ENCODE measurements at regions not wholly inside any gene's neighbourhood (a gene's known extent, or its start where the extent isn't known, plus 50 kb on each side); places are given as distances from the start of the nearest gene placed in this dataset.
"Not testable (repeated sequence)": the region's sequence is repeated elsewhere in the genome, so short reads cannot be mapped to it uniquely, and the experiment has no call there.

GRCh38 chr1:172929006-172929405 is 121.7 kb downstream of the TNFSF18 start:
- Histone ChIP-seq H3K4me3 (ENCODE audit: low read depth, low read length) (no peak overlapping the region), H3K4me1 (ENCODE audit: insufficient read depth) (no peaks in the 10 kb centered on the region), H3K27ac (ENCODE audit: low read depth) (no peak overlapping the region), H3K36me3 (ENCODE audit: insufficient read depth) (no peaks in the 10 kb centered on the region)
- WGBS = 32% methylated on average over 2 of the region's 2 CpGs
- no peak for DNase-seq (ENCODE audit: extremely low spot score)

DNA sequence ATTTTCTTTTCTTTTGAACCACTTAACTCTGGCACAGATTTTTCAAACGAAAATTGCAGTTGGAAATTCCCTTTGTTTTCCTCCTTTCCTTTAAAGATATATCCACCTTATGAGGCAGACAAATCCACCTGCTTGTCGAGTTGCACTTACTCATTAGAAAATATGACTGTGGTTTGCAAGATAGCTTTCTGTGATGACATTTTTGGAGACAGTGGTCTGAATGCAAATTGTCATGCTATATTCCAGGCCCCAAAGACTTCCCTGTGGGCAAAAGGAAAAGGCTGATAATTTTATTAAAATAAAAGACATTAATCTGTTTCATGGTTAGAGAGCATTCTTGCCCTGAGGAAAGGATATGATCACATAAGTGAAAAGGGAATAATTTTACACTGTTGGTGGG is 120.6 kb downstream of the TNFSF18 start:
- Histone ChIP-seq H3K27ac (ENCODE audit: low read depth) (no peak overlapping the region), H3K4me1 (ENCODE audit: insufficient read depth) (no peaks in the 10 kb centered on the region), H3K4me3 (ENCODE audit: low read depth, low read length) (no peak overlapping the region), H3K36me3 (ENCODE audit: insufficient read depth) (no peaks in the 10 kb centered on the region)
- WGBS = 64% methylated on average over 2 of the region's 2 CpGs
- no peak for DNase-seq (ENCODE audit: extremely low spot score)

DNA sequence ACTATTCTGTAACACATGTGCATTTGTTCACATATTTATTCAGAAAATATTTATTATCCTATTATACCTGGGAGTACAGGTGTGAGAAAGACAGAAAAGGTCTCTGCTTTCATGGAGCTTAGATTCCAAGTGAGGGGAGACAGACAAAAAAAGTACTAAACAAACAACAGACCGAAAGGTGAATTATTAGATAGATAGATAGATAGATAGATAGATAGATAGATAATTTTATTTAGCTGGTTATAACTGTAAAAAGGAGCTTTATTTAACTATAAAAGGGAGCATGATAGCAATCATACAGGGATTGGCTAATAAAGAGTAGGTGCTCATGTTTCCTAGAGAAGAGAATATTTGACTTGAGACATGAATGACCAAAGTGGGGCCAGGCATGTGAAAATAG is 119.4 kb downstream of the TNFSF18 start:
- Histone ChIP-seq H3K27ac (ENCODE audit: low read depth) (no peak overlapping the region), H3K36me3 (ENCODE audit: insufficient read depth) (no peaks in the 10 kb centered on the region), H3K4me1 (ENCODE audit: insufficient read depth) (no peaks in the 10 kb centered on the region), H3K4me3 (ENCODE audit: low read depth, low read length) (no peak overlapping the region)
- WGBS = 96% methylated on average over 1 of the region's 1 CpG
- no peak for DNase-seq (ENCODE audit: extremely low spot score)

- Histone ChIP-seq H3K4me3 (ENCODE audit: low read depth, low read length) (no peak overlapping the region), H3K27ac (ENCODE audit: low read depth) (no peak overlapping the region), H3K36me3 (ENCODE audit: insufficient read depth) (no peaks in the 10 kb centered on the region), H3K4me1 (ENCODE audit: insufficient read depth) (no peaks in the 10 kb centered on the region)
- DNase-seq (ENCODE audit: extremely low spot score) = no peak
- 85% methylated on average over 4 of the region's 4 CpGs for WGBS
Observed at GRCh38 chr1:172931761-172932160, 119.0 kb downstream of the TNFSF18 start.

DNA sequence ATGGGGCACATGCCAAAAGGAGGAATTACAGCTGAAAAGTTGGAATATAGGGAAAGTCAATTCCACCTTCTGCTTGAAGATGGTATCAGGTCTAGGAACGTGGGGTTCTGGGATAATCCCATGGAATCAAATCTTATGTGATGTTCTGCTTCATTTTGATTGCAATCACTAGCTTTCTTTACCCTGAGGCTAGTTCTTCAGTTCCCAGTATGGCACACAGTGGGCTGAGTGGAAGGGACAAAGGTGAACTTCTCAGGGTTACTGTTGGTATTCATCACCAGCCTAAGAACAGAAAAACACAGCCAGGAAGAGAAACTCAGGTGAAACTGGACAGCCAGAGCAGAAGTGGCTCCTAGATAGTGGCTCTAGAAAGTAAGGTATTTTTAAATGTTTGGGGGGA is 117.8 kb downstream of the TNFSF18 start:
- Histone ChIP-seq H3K27ac (ENCODE audit: low read depth) (no peak overlapping the region), H3K36me3 (ENCODE audit: insufficient read depth) (no peaks in the 10 kb centered on the region), H3K4me3 (ENCODE audit: low read depth, low read length) (no peak overlapping the region), H3K4me1 (ENCODE audit: insufficient read depth) (no peaks in the 10 kb centered on the region)
- no peak for DNase-seq (ENCODE audit: extremely low spot score)
- 85% methylated on average over 1 of the region's 1 CpG for WGBS

DNA sequence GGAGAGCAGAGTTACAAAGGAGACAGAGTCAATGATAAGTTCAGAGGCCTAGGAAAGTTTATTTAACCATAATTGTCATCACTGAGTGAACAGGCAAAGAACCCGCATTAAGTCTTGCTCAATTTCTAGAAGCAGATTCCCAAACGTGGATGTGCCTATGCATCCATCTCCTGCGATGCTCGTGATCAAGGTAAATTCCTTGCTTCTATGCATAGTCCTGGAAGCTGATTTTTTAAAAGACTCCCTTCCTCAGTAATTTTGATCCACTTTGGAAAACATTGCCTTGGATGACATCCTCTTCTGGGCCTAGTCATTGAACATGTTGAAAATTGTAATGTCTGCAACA is 116.4 kb downstream of the TNFSF18 start:
- Histone ChIP-seq H3K4me1 (ENCODE audit: insufficient read depth) (no peaks in the 10 kb centered on the region), H3K36me3 (ENCODE audit: insufficient read depth) (no peaks in the 10 kb centered on the region), H3K27ac (ENCODE audit: low read depth) (peak overlapping the region; percentile 80), H3K4me3 (ENCODE audit: low read depth, low read length) (no peak overlapping the region)
- no peak for DNase-seq (ENCODE audit: extremely low spot score)
- 53% methylated on average over 4 of the region's 4 CpGs for WGBS

DNA sequence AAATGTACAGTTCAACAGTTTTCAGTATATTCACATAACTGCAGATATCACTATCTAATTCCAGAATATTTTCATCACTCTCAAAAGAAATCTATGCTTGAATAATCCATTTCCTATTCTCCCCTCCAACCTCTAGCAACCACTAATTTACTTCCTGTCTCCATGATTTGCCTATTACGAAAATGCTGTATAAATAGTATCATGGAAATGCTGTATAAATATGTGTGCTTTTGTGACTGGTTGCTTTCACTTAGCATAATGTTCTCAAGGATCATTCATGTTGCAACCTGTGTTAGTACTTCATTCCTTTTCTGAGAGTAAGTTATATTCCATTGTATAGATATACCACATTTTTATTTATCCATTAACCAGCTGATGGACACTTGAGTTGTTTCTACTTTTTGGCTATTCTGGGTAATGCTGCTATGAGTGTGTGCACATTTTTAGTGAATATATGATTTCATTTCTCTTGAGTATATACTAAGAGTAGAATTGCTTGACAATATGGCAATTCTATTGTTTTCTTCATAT is 115.6 kb downstream of the TNFSF18 start:
- Histone ChIP-seq H3K36me3 (ENCODE audit: insufficient read depth) (no peaks in the 10 kb centered on the region), H3K4me3 (ENCODE audit: low read depth, low read length) (no peak overlapping the region), H3K27ac (ENCODE audit: low read depth) (no peak overlapping the region), H3K4me1 (ENCODE audit: insufficient read depth) (no peaks in the 10 kb centered on the region)
- no peak for DNase-seq (ENCODE audit: extremely low spot score)
- WGBS = 82% methylated on average over 1 of the region's 1 CpG

DNA sequence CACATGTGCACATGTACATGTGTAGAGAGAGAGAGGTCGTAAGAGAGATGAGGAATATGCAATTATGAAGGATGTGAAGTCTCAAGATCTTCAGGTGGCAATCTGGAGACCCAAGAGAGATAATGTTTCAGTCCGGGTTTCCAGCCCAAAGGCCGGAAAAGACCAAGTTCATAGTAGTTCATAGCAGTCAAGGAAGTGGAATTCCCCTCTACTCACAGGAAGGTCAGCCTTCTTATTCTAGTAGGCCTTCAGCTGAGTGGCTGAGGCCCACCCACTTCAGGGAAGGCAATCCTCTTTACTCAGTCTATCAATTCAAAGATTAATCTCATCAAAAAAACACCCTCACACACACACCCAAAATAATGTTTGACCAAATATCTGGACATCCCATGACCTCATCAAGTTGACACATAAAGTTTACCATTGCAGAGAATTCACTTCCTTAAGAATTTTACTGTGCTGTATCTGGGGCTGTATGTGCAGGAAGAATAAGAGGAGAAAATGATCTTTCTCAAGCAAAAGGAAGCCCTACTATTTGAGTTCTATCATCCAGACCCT is 114.6 kb downstream of the TNFSF18 start:
- 94% methylated on average over 3 of the region's 3 CpGs for WGBS
- no peak overlapping the region for H3K27ac ChIP-seq (ENCODE audit: low read depth)
- no peak for DNase-seq (ENCODE audit: extremely low spot score)

GRCh38 chr1:172938681-172939080 is 112.1 kb downstream of the TNFSF18 start:
- Histone ChIP-seq H3K27ac (ENCODE audit: low read depth) (no peak overlapping the region), H3K4me1 (ENCODE audit: insufficient read depth) (no peaks in the 10 kb centered on the region), H3K36me3 (ENCODE audit: insufficient read depth) (no peaks in the 10 kb centered on the region), H3K4me3 (ENCODE audit: low read depth, low read length) (no peak overlapping the region)
- no peak for DNase-seq (ENCODE audit: extremely low spot score)

More for the DNA sequence above, 114.6 kb downstream of the TNFSF18 start:
- Histone ChIP-seq H3K4me1 (ENCODE audit: insufficient read depth) (no peaks in the 10 kb centered on the region), H3K36me3 (ENCODE audit: insufficient read depth) (no peaks in the 10 kb centered on the region), H3K4me3 (ENCODE audit: low read depth, low read length) (no peak overlapping the region)

DNA sequence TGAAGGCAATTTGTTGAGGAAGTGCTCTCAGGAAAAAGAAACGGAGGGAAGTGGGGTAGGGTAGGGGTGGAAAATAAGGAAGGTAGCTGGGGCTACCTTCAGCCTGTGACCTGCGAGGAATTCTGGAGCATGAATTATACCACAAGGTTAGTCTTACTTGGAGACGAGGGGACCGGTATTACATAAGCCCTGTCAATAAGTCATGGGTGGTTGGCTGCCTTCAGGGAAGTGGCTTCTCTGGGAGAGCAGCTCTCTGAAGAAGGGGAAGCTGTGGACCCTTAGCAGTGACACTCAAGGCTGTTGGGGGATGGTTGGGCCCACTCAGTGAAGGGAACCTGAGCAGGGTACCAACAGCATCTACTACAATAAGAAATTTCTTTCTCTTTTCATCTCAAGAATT is 111.3 kb downstream of the TNFSF18 start:
- Histone ChIP-seq H3K27ac (ENCODE audit: low read depth) (no peak overlapping the region), H3K36me3 (ENCODE audit: insufficient read depth) (no peaks in the 10 kb centered on the region), H3K4me1 (ENCODE audit: insufficient read depth) (no peaks in the 10 kb centered on the region), H3K4me3 (ENCODE audit: low read depth, low read length) (no peak overlapping the region)
- DNase-seq (ENCODE audit: extremely low spot score) = no peak
- WGBS = 92% methylated on average over 4 of the region's 4 CpGs

DNA sequence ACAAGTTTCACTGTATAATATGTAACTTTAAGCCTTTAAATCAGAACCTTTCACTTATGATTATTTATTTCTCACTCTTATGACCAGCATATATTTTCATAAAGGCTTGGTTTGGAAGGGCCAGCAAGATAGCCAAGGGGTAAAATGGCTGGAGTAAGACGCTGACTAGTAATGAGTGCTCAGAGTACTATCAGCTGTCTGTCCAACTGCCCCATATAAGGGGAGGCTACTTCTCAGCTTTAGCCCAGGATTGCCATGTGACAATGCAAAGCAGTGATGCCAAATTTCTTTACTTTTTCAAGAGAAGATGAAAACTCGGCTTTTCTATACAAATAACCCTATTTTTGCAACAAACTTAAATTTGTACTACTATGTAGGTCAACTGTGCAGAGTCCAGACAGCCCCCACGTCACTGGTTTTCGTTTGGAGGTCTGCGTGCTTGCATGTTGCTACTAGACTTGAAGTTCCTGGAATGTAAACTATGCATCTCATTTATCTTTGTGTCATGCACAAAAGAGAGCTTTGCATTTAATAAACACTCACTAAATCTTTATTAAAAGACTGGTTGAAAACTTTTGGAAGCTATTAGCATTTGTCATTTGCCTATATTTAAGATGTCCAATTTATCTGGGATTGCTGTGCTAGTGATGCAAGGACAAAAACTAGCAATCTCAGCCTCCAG is 110.4 kb downstream of the TNFSF18 start:
- DNase-seq (ENCODE audit: extremely low spot score) = no peak
- WGBS = 26% methylated on average over 5 of the region's 5 CpGs
- Histone ChIP-seq H3K27ac (ENCODE audit: low read depth) (no peak overlapping the region), H3K36me3 (ENCODE audit: insufficient read depth) (no peaks in the 10 kb centered on the region), H3K4me1 (ENCODE audit: insufficient read depth) (no peaks in the 10 kb centered on the region), H3K4me3 (ENCODE audit: low read depth, low read length) (no peak overlapping the region)

DNA sequence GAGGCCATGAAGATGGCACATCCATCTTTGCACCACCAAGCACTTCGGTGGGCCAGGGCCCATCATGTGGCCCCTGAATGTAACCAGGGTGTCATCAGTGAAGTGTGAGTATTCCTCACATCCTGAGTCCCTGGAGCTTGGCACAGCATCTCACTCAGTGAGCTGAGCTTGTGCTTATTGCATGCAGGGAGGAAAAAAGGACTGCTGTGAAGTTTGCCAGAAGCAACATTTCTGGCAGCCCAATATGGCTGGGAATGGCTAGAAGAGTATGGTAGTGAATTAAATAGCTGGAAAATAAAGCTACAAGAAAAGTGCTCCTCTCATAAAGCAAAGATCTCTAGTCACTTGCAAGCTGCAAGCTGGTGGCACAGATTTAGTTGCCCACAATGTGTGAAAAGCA is 109.3 kb downstream of the TNFSF18 start:
- no peak for DNase-seq (ENCODE audit: extremely low spot score)
- H3K36me3 ChIP-seq (ENCODE audit: insufficient read depth) = no peaks in the 10 kb centered on the region
- H3K27ac ChIP-seq (ENCODE audit: low read depth) = no peak overlapping the region
- H3K4me1 ChIP-seq (ENCODE audit: insufficient read depth) = no peaks in the 10 kb centered on the region
- H3K4me3 ChIP-seq (ENCODE audit: low read depth, low read length) = no peak overlapping the region
- WGBS = 52% methylated on average over 1 of the region's 1 CpG

GRCh38 chr1:172941945-172942344 is 108.8 kb downstream of the TNFSF18 start:
- Histone ChIP-seq H3K36me3 (ENCODE audit: insufficient read depth) (no peaks in the 10 kb centered on the region), H3K27ac (ENCODE audit: low read depth) (no peak overlapping the region), H3K4me3 (ENCODE audit: low read depth, low read length) (no peak overlapping the region), H3K4me1 (ENCODE audit: insufficient read depth) (no peaks in the 10 kb centered on the region)
- no peak for DNase-seq (ENCODE audit: extremely low spot score)
- WGBS = 59% methylated on average over 2 of the region's 2 CpGs

GRCh38 chr1:172943138-172943537 is 107.6 kb downstream of the TNFSF18 start:
- DNase-seq (ENCODE audit: extremely low spot score); H3K4me1 ChIP-seq (ENCODE audit: insufficient read depth); H3K4me3 ChIP-seq (ENCODE audit: low read depth, low read length); H3K36me3 ChIP-seq (ENCODE audit: insufficient read depth); H3K27ac ChIP-seq (ENCODE audit: low read depth): not testable (repeated sequence)
- WGBS = 87% methylated on average over 2 of the region's 2 CpGs

All from urinary bladder (tissue), 3 donors.